ENCODE measurements at regions not wholly inside any gene's neighbourhood (a gene's known extent, or its start where the extent isn't known, plus 50 kb on each side); places are given as distances from the start of the nearest gene placed in this dataset.
A peak's percentile ranks its signal among the peaks of the same experiment; 100 is the strongest.
"Not testable (repeated sequence)": the region's sequence is repeated elsewhere in the genome, so short reads cannot be mapped to it uniquely, and the experiment has no call there.

DNA sequence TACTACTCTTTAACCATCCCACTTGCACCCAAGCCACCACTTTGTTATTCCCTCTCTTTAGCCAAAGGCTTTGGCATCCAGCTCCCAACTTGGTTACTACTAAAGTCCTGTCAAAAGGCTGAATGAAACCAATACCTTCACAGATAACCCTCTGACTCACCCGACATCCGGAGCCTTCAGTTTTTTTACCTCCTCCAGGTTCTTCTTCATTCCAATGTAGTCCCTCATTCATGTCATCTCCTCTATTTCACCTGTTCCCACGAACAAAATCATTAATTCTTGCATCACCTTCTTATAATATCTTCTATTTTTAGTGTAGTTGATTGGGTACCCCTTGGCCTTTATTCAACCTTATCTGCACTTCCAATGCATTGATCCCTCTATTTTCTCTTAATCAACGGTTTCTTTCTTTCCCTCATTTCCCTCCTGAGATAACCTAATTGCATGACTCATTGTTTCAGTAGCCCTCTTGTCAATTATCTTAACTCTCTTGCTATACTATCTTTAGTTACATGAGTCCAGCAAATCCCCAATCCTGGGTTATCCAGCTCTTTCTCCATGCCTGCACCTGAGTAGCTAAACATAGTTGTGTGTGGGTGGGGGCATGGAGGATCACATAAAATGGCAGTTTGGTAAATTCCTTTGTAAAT lies 87.2 kb upstream of the COL1A2 start:
- DNase-seq (ENCODE audit: low read depth in 2 of 2), result no peak

DNA sequence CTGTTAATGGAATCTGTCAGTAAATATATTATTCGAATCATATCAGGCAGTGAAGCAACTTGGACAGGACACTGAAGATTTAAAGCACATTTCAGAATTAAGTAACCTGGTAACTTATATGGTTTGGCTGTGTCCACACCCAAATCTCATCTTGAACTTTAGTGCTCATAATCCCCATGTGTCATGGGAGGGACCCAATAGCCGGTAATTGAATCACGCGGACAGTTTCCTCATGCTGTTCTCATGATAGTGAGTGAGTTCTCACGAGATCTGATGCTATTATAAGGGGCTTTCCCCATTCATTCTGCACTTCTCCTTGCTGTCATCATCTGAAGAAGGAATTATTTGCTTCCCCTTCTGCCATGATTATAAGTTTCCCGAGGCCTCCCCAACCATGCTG lies 83.2 kb upstream of the COL1A2 start:
- DNase-seq (ENCODE audit: low read depth in 2 of 2), result no peak

DNA sequence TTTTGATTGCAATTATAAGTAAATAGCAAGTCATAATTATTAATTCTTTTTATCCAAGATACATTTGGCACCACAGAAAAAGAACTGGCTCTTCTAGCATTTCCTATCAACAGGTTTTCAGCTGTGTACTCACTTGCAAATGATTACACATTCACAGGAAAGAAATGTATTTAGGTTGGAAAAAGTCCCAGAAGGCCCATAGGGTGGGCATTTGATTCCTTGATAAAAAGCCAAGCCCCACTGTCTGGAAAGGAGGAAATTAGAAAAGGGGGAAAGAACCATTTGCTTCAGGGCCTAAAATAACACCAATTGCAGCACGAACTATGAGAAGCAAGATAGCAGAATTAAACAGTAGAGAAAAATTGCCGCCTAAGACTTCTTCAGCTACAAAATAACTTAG lies 80.8 kb upstream of the COL1A2 start:
- peak in 1 of 2 donors; percentile 91 for DNase-seq (ENCODE audit: low read depth in 2 of 2)

DNA sequence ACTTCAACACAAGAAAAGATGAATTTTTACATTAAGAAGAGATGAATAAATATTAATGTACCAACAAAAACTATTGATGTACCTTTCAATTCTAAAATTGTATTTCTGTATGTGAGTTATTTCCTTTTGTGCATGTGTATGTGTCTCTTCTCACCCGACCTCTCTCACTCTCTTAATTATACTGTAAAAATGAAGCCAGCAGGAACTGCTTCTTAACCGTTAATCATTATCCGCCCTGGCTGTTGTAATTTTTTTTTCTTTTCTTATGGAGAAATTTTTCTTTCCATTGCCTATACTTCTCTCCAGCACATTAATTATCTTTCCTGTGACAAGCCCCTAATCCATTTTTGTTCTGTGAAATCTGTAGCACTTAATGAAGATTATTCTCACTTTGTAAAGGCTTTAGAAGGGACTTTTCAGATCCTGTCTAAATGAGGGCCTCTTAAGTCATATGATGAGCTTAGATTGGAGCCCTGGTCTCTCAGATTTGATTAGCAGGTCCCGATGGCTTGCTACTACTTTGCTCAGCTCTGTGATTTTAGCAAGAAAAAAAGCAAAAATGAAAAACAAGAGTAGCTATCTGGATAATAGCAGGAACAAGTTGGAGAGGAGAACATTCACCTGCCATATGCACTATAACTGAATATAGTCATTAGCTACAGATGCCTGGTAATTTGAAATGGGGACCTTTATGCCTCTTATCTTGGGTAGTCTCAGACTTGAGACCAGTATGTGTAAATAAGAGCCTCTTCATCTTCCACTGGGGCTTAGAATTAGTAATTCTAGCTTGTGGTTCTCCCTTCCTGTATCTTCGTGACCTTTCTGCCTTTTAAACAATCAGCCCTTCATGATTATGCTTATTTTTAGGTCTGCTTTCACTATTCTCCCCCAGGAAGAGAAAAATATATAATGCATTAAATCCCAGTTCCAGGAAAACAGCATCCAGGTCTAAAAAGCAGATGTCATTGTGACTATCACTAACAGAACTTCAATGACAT lies 80.0 kb upstream of the COL1A2 start:
- peak in 1 of 2 donors; percentile 33 for DNase-seq (ENCODE audit: low read depth in 2 of 2)

DNA sequence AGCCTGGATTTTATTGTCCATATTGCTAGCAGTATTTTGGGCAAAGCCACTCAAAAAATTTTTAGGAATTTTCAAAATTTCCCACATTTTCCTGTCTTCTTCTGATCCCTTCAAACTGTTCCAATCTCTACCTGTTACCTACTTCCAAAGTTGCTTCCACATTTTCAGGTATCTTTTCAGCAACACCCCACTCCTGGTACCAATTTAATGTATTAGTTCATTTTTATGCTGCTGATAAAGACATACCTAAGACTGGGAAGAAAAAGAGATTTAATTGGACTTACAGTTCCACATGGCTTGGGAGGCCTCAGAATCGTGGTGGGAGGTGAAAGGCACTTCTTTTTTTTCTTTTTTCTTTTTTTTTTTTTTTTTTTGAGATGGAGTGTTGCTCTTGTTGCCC lies 73.6 kb upstream of the COL1A2 start:
- not testable (repeated sequence) for DNase-seq (ENCODE audit: low read depth in 2 of 2)

DNA sequence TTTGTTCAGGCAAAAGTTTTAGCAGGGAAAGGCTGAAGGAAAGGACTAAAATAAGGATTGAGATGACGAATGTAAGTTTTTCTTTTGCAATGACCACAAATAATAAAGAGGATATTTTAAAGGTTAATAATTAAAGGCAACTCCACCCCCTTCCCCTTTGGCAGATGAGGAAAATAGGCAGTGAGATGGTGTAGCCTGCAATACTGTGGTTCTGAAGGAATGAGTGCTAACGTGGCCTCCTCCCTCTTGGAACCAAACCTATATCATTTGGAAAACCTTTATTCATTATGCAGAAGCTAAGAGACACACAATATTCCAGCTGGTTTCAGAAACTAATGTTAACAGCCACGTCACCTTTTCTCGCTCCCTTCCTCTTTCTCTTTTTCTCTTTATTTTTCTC lies 70.9 kb upstream of the COL1A2 start:
- DNase-seq (ENCODE audit: low read depth in 2 of 2), result no peak

DNA sequence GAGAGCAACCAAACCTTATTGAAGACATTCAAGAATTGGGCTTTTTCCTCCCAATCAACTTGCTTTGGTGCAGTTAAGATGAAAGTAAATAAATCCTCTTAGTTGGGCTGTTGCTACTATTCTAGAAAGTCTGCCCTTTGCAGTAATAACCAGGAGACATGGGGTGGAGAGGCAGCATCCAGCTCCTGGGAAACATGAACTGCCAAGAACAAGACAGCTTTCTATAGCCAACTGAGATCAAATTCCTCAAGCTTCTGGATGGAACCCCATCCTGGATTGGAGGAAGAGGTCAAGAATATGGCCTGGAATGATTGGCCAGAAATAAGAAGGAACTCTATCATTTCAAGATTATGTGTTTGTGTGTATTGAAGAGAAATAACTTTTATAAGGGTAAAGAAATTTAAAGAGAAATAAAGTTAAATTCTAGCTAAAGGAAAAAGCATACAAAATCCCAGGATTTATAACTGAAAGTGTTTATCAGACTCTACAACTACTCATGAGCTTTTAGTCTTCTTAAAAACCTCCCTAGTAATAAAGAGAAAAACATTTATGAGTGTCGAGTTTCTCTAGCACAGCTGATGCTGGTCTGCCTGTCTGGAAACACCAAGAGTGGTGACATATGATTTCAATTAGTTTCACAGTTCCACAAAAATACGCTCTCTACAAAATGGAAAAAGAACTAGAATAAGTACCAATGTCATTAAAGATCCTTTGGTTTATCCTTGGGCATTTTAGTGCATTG lies 70.1 kb upstream of the COL1A2 start:
- DNase-seq (ENCODE audit: low read depth in 2 of 2), result no peak

DNA sequence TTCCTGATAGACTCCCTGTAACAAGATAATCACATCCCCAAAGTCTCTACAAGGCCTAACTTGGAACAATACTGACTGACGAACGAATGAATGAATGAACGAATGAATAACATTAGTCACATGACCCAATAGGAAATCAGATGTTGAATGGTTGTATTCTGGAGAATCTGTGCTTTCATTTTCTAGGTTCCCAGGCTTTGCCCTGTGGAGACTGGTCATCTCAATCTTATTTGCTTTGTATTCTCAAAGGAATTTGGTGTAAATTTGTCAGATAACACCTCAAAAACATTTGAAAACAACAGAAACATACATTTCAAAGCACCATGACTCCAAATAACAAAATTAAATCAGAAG lies 69.6 kb upstream of the COL1A2 start:
- DNase-seq (ENCODE audit: low read depth in 2 of 2), result no peak

DNA sequence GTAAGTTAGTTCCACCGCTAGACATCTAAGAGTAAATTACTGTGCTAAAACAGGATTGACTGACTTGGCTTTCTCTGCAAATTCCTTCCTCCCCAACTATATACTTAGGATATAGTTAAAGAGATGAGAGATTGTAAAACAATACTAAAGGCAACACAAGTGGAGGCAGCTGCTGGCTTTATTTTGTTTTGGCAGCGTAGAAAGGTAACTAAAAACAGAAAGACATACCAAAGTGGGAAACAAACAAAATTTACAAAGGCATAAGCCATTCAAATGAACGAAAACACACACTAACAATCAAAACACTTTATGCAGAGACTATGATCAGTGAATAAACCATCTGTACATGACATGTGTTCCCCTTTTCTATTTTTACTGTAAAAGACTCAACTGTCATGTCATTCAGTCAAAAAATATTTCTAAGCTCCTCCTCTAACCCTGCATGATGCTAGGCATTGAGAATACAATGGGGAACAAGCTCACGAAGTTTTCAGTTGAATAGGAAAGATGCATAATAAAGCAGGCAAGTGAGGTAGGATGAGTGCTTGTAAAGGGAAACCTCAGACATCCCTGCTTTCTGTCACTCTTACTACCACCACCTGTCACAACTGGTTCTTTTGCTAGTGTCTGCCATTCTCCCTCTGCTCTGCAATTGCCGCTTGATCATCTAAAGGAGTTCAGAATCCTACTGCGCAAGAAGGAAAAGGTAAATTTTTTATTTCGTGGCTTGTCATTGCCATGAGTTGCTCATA lies 64.2 kb upstream of the COL1A2 start:
- no peak for DNase-seq (ENCODE audit: low read depth in 2 of 2)

DNA sequence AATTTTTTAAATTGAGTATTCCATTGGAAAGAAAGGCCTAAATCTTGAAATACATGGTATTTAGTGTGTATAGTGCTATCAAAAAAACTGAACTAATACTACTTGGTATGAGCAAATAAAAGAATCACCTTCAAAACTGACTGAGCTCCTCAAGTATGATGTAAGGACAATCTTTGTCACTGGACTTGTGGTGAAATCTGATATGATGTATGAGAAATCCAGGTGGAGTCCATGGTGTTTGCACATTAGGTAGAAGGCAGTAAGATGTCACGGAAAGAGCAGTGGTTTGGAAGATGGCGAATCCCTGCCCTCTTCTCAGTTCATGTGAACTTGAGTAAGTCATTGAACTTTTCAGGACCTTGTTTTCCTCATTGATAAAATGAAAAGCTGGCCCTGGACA lies 62.1 kb upstream of the COL1A2 start:
- DNase-seq (ENCODE audit: low read depth in 2 of 2), result no peak

DNA sequence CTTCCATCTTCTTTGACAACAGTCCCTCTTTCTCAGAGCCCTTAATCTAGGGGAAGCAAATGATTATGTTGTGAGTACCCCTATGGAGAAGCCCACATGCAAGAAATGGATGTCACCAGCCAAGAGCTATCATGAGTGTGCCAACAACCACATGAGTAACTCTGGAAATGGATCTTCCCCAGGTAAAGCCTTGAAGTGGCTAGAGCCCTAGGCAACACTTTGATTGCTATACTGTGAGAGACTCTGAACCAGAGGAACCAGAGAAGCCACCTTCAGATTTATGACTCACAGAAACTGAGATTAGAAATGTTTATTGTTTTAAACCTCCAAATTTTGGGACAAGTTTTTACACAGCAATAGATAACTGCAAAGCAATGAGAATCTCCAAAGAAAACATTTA lies 60.9 kb upstream of the COL1A2 start:
- no peak for DNase-seq (ENCODE audit: low read depth in 2 of 2)

DNA sequence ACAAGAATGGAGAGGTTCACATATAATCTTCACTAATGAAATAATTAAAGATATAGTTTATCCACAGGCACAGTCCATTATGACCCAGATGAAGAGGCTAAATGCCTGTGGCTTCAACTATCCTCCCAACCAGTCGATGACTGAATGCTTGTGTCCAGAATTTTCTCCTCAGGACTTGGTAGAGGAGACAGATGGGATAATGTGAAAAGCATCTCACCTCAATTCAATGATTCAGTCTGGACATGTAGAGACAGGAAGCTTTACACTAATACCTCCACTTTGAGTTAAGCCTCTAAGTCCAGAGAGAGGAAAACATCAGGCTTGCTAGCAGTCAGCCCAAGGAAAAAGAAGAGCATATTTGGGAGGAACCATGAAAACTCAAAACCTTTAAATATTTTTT lies 59.1 kb upstream of the COL1A2 start:
- no peak for DNase-seq (ENCODE audit: low read depth in 2 of 2)

DNA sequence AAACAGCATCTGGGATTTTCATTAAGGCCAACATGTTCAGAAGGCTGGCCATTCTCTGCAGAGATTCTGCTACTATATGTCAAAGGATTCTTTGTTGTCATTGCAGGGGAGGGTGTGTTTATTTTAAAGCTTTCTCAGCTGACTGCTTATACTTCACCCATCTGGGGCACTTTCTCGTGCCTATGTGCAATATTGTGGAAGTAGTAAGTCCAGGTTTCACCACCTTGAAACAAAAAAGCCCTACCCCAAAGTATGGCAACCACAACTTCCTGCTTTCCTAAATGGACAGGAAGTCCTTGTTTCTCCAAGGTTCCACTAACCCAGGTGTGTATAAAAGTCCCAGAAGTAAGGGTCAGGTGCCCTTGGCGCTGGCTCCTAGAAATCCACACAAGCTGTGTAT lies 58.7 kb upstream of the COL1A2 start:
- DNase-seq (ENCODE audit: low read depth in 2 of 2), result no peak

DNA sequence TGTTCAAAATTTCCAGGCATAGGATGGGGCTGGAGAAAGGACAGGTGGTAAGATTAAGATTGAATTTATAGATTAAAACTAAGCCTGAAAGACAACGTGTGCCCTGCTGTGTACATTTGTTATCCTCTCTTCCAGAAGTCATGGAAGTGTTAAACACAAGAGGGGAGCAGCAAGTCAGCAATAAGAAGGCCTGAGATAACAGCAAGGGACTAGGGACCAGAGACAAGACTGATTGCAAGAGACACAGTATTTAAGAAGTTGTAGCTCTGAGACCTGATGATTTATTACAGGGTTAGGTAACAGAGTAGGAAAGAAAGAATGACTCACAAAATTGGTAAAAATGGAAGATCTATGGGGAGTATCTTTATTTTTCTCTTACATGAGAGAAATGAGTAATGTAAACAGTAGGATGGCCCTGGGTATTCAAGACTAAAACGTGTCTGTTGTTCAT lies 55.7 kb upstream of the COL1A2 start:
- DNase-seq (ENCODE audit: low read depth in 2 of 2), result no peak

DNA sequence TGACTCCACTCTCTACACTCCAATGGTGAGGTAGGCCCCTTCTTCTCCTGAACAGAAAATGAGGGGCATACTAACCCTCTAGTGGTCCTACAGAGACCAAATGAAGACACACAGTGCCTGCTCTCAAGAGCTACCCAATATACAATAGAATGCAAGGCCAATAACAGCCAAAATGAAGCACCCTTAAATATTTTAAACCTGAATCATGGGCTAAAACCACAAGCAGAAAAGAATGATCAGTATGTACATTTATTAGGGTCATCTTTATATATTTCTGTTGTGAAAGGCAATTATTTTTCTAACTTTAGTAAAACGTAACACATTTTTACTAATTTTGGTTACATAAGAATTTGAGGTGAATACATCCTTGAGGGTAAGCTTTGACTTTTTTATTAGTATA lies 49.9 kb upstream of the COL1A2 start:
- DNase-seq (ENCODE audit: low read depth in 2 of 2), result no peak

Data from dermis microvascular lymphatic vessel endothelial cell (primary cell).